MM.1S (cell line): ENCODE measurements at regions not wholly inside any gene's neighbourhood (a gene's known extent, or its start where the extent isn't known, plus 50 kb on each side); places are given as distances from the start of the nearest gene placed in this dataset.

Experiments
- CTCF ChIP-seq: fragments of 300-600 bp; sonication (generic); IDR thresholded peaks from 2 replicates; pipeline ENCODE4 v1.5.1; 2016; ENCODE audit warnings: antibody characterized with exemption, low read length, mixed read lengths
- EZH2 ChIP-seq: fragments of 300-600 bp; sonication (generic); optimal IDR thresholded peaks from 2 replicates; pipeline ENCODE3; 2017; ENCODE audit warnings: low read depth, mild to moderate bottlenecking, antibody characterized with exemption, low read length, mixed read lengths

GRCh38 chr17:27402943-27403342, 53.3 kb upstream of the KSR1 start:
- no peak for TF ChIP-seq EZH2
- no peak for TF ChIP-seq CTCF
